HepG2 (cell line): ENCODE measurements at regions not wholly inside any gene's neighbourhood (a gene's known extent, or its start where the extent isn't known, plus 50 kb on each side); places are given as distances from the start of the nearest gene placed in this dataset.

Experiments
- ATAC-seq: fragments of 200-7000 bp; cut with Tn5 transposase; 3 replicates; pipeline ENCODE4 v1.9.1; 2020; ENCODE audit warnings: mild to moderate bottlenecking, moderate library complexity
- BruUV-seq: library from RNA; stranded (reverse); fragments of 400-500 nt; replicated peaks from 2 replicates; lab custom pipeline; 2021; lab: Mats Ljungman, UMichigan
- CTCF ChIA-PET: fragments of 300-600 bp; formaldehyde crosslinking; extraction: SDS; loops from one replicate; lab custom pipeline; 2021; ENCODE audit warnings: low total read pairs, inconsistent platforms, low intra/inter-chr PET ratio; lab: Yijun Ruan, JAX
- POLR2A ChIA-PET: fragments of 350-600 bp; sonication (Branson Sonifier 250); formaldehyde crosslinking; loops from one replicate; lab custom pipeline; 2020; ENCODE audit warnings: antibody characterized with exemption, inconsistent platforms; lab: Yijun Ruan, JAX
- DNase-seq: peaks from one replicate; pipeline ENCODE4 v3.0.0-alpha.2; 2015; ENCODE audit warnings: low spot score
- FAIRE-seq: peaks from 3 replicates; lab custom pipeline; 2011; peaks lifted over from hg19 to GRCh38; lab: Jason Lieb, UNC
- H2AFZ ChIP-seq: one replicate; pipeline ENCODE4 v1.6.1; 2011; ENCODE audit warnings: low read length, inconsistent platforms
- H3K27ac ChIP-seq: fragments of 300-600 bp; 3 replicates; pipeline ENCODE4 v1.8.0; 2011; ENCODE audit warnings: mixed run types, mild to moderate bottlenecking, mixed read lengths, low read length, inconsistent platforms; ENCODE audit not compliant: insufficient read depth; ENCODE audit errors: extremely low read length
- H3K27me3 ChIP-seq, 2 experiments: fragments of 200-600 bp in 1 of 2; 2 replicates in 1 of 2; 3 replicates in 1 of 2; pipeline versions ENCODE4 v1.6.0 to v1.8.0; 2011; ENCODE audit warnings: low read length in 2 of 2, mild to moderate bottlenecking in 2 of 2, moderate library complexity in 2 of 2, inconsistent platforms in 1 of 2; ENCODE audit not compliant: insufficient read depth in 2 of 2, control insufficient read depth in 1 of 2
- H3K36me3 ChIP-seq, 2 experiments: fragments of 200-600 bp in 1 of 2; replicated peaks in 1 of 2; 2 replicates in 1 of 2; 3 replicates in 1 of 2; pipeline versions ENCODE4 v1.5.1 to v1.8.0; 2011; ENCODE audit warnings: low read length in 2 of 2, inconsistent platforms in 1 of 2; ENCODE audit not compliant: insufficient read depth in 2 of 2, control insufficient read depth in 1 of 2
- H3K4me1 ChIP-seq: 2 replicates; pipeline ENCODE4 v1.5.1; 2012; ENCODE audit warnings: low read length, inconsistent platforms; ENCODE audit not compliant: insufficient read depth
- H3K4me2 ChIP-seq: 2 replicates; pipeline ENCODE4 v1.6.0; 2011; ENCODE audit warnings: low read depth, low read length, inconsistent platforms
- H3K4me3 ChIP-seq, 3 experiments: fragments of 200-600 bp in 1 of 3; sonication (generic), shearing (Covaris generic) in 1 of 3; replicated peaks in 1 of 3; 2 replicates each; pipeline ENCODE4 v1.5.1; 2011 to 2016; ENCODE audit warnings: low read length in 3 of 3, inconsistent platforms in 2 of 3, low read depth in 2 of 3, mild to moderate bottlenecking in 2 of 3, control low read depth in 1 of 3, mixed read lengths in 1 of 3; ENCODE audit not compliant: insufficient read depth in 1 of 3
- H3K79me2 ChIP-seq: one replicate; pipeline ENCODE4 v1.6.1; 2011; ENCODE audit warnings: low read length, inconsistent platforms; ENCODE audit not compliant: insufficient read depth
- H3K9ac ChIP-seq: 2 replicates; pipeline ENCODE4 v1.6.0; 2011; ENCODE audit warnings: mild to moderate bottlenecking, low read depth, low read length, inconsistent platforms; ENCODE audit not compliant: insufficient read depth
- H3K9me3 ChIP-seq: 2 replicates; pipeline ENCODE4 v1.5.1; 2012; ENCODE audit warnings: mild to moderate bottlenecking, low read length
- H4K20me1 ChIP-seq: 2 replicates; pipeline ENCODE4 v1.6.0; 2011; ENCODE audit warnings: inconsistent platforms, mild to moderate bottlenecking, low read length, moderate library complexity; ENCODE audit not compliant: insufficient read depth
- CEBPG ChIP-seq: IDR thresholded peaks from 2 replicates; pipeline ENCODE4 v1.6.1; 2016
- DDIT3 ChIP-seq: sonication (generic); formaldehyde crosslinking; IDR thresholded peaks from 2 replicates; pipeline ENCODE4 v1.4.0; 2020; ENCODE audit warnings: mild to moderate bottlenecking, missing genetic modification reagents
- E2F1 ChIP-seq: sonication (generic); formaldehyde crosslinking; IDR thresholded peaks from 2 replicates; pipeline ENCODE4 v1.5.0; 2020; ENCODE audit warnings: missing genetic modification reagents
- SALL2 ChIP-seq: sonication (generic); formaldehyde crosslinking; IDR thresholded peaks from 2 replicates; pipeline ENCODE4 v1.8.1; 2023; ENCODE audit warnings: mild to moderate bottlenecking, missing genetic modification reagents, inconsistent platforms
- ZNF253 ChIP-seq: sonication (generic); formaldehyde crosslinking; IDR thresholded peaks from 2 replicates; pipeline ENCODE4 v1.8.0; 2022; ENCODE audit warnings: mild to moderate bottlenecking, missing genetic modification reagents, borderline replicate concordance
- ZNF609 ChIP-seq: sonication (generic); formaldehyde crosslinking; IDR thresholded peaks from 2 replicates; pipeline ENCODE4 v1.4.0; 2020; ENCODE audit warnings: mild to moderate bottlenecking, missing genetic modification reagents, borderline replicate concordance
- WGBS: methylation state at CpG from one replicate; pipeline ENCODE4 v1.1.6; 2017; ENCODE audit warnings: low lambda C conversion rate; 5-methylcytosine and 5-hydroxymethylcytosine counted together
- in situ Hi-C: cut with HindIII; loops from 2 replicates; pipeline ENCODE4 v1.10.0; 2017; ENCODE audit warnings: low pct_unique_long_range_greater_than_20kb; ENCODE audit not compliant: extremely low pct_ligation_motif_present
- intact Hi-C: fragments of 100-400 bp; cut with micrococcal nuclease; formaldehyde crosslinking; loops from one replicate; pipeline ENCODE4 v1.10.0; 2022; ENCODE audit not compliant: unreplicated experiment

- no peak overlapping the region for H3K4me3 ChIP-seq
- H3K27me3 ChIP-seq, result no peaks in the 10 kb centered on the region
- H3K79me2 ChIP-seq, result no peaks in the 10 kb centered on the region
- no peak overlapping the region for H3K4me2 ChIP-seq
- H3K27ac ChIP-seq, result no peak overlapping the region
- no peaks in the 10 kb centered on the region for H3K9me3 ChIP-seq
- no peaks in the 10 kb centered on the region for H3K4me1 ChIP-seq
- H2AFZ ChIP-seq, result no peak overlapping the region
- ATAC-seq (no peak), DNase-seq (no peak), FAIRE-seq (no peak)
- BruUV-seq, result no TSS peak
- in situ Hi-C loops (no loop called here), intact Hi-C loops (no loop called here)
- ChIA-PET CTCF (no interaction called here), POLR2A (no interaction called here)
- no peaks in the 10 kb centered on the region for H4K20me1 ChIP-seq
- 64% methylated on average over 2 of the region's 2 CpGs for WGBS
- H3K36me3 ChIP-seq, result no peaks in the 10 kb centered on the region
- TF ChIP-seq DDIT3 (CRISPR knock-in tag), result no peak
- no peak for TF ChIP-seq ZNF253 (CRISPR knock-in tag)
- no peak for TF ChIP-seq ZNF609
- TF ChIP-seq SALL2, result no peak
- no peak for TF ChIP-seq CEBPG (CRISPR knock-in tag)
- TF ChIP-seq E2F1 (CRISPR knock-in tag), result no peak
- no peak overlapping the region for H3K9ac ChIP-seq
Observed at GRCh38 chr12:95417372-95417771, 56.6 kb upstream of the METAP2 start.
